ENCODE measurements at regions not wholly inside any gene's neighbourhood (a gene's known extent, or its start where the extent isn't known, plus 50 kb on each side); places are given as distances from the start of the nearest gene placed in this dataset.

GRCh38 chr2:228652366-228652765, 470.9 kb upstream of the SPHKAP start:
- no peak for DNase-seq (ENCODE audit: low spot score)

DNA sequence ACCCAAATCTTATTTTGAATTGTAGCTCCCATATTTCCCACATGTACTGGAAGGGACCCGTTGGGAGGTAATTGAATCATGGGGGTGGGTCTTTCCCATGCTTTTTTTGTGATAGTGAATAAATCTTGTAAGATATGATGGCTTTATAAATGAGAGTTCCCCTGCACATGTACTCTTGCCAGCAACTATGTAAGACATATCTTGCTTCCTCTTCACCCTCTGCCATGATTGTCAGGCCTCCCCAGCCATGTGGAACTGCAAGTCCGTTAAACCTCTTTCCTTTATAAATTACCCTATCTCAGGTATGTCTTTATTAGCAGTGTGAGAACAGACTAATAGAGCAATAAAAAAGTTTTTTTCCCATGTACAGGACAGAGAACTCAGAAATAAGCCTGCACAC, 468.4 kb upstream of the SPHKAP start:
- no peak for DNase-seq (ENCODE audit: low spot score)

- DNase-seq (ENCODE audit: low spot score), result no peak
Measured at GRCh38 chr2:228649447-228649846, 468.0 kb upstream of the SPHKAP start.

DNA sequence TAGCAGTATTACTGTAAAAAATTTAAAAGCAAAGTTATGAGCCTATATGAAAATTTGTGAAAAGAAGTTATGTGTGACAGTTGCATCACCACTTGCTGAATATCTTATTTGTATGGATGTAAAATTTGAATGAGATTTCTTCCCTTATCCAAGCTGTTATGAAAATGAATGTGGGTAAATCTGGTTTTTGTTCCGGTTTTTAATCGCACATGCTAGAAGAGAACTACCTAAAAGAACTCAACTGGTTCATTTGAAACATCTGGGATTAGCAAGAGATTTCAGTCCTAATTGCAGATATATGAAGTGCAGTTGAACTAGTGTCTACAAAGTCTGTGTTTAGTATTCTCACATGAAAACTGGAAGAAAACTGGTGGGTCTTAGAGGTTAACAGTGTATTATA, 467.1 kb upstream of the SPHKAP start:
- DNase-seq (ENCODE audit: low spot score), result no peak

DNA sequence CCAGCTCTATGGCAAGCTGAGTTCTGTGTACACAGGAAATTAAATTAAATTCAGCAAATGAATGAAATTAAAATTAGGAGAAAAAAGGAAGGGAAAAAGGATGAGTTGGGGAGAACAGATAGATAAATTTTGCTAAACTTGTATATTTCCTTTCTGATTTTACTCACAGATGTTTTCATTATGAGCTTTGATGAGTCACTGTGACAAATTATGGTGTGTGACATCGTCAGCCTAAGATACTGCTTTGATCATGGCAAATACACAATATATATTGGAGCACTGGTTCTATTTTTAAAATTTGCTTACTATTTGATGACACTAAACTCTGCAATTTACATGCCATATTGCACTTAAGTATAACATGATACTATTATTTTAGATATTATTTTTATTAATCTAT, 464.6 kb upstream of the SPHKAP start:
- no peak for DNase-seq (ENCODE audit: low spot score)

- DNase-seq (ENCODE audit: low spot score), result no peak
Measured at GRCh38 chr2:228644199-228644598, 462.7 kb upstream of the SPHKAP start.

DNA sequence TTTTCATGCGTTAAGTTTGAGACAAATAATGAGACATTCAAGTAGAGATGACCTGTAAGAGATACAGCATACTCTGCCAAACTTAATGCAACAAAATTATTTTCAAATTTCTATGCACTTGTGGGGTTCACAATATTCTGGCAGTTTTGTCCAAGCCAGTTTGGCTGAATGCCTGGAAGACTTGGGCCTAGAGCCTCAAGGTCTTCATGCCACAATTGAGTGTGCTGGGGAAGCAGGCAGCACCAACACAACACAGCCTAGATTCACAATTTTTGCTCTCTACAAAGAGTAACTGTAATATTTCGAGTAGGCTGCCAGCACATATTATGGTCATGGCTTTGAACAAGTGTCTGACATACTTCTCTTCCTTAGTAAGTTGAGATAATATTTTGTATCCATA, 461.4 kb upstream of the SPHKAP start:
- no peak for DNase-seq (ENCODE audit: low spot score)

DNA sequence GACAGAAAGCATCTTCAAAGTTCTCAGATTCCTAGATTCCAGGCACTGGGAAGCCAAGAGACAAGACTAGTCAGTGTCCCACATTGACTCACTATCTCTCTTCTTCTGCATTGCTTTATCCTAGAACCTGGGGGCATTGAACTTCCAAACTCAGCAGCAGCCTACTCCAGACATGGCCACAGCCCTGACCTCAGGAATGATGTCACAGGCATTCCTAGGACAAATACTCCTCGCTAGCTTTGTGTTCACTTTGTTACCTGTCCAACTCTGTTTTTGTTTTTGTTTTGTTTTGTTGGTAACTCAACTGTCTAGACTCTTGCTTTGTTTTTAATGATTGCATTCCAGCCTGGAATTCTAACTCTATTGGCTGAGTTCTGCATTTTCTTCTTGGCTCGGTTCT, 449.3 kb upstream of the SPHKAP start:
- no peak for DNase-seq (ENCODE audit: low spot score)

- DNase-seq (ENCODE audit: low spot score), result no peak
Measured at GRCh38 chr2:228629251-228629650, 447.8 kb upstream of the SPHKAP start.

GRCh38 chr2:228628682-228629081, 447.2 kb upstream of the SPHKAP start:
- no peak for DNase-seq (ENCODE audit: low spot score)

- DNase-seq (ENCODE audit: low spot score), result no peak
Measured at GRCh38 chr2:228627510-228627909, 446.0 kb upstream of the SPHKAP start.

DNA sequence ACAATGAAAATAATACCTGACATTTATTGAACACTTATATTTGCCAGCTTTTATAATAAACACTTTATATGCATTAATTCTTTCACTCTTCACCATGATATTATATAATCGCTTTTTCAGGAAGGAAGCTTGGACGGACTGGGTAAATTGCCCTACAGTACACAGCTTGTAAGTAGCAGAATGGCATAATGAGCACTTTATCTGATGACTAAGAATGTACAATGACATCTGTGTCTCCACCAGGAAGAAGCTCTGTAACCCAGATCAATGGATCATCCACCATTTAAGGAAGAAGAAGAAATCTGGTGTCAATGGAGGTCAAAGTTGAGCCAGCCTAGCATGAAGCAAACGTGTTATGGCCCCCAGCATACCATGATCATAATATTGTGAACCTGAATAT, 444.0 kb upstream of the SPHKAP start:
- no peak for DNase-seq (ENCODE audit: low spot score)

DNA sequence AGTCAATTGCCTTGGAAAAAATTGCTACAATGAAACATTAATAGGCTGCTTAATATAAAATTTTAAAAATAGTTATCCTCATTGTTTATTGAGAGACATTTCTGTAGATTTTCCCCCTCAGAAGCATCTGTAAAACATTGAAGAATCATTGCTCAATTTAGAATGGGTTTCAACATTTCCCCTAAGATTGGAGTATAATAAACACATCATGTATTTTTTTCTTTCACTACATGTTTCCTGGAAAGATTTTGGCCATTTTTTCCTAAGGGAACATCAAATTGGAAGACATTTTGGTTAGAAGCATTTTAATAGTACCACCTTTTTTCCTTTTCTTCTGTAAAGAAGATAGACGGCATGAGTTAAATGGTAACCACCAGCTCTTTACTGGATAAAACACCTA, 443.2 kb upstream of the SPHKAP start:
- DNase-seq (ENCODE audit: low spot score), result no peak

DNA sequence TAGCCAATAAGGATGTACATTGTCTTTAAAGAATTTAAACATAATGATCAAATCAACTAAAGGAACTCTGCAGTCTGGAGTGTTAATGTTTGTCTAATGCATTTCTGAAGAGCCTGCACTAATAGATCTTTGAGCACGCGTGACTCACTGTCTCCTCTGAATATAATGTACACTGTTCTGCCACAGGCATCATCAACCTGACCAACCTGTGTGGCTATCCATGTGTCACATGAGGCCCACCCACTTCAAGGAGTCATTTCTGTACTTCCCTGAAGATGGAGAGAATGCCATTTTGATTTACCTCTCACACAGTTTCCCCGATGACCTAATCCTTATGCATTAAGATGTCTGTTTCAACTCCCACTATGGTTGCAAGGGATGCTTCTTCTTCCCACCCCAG, 434.0 kb upstream of the SPHKAP start:
- no peak for DNase-seq (ENCODE audit: low spot score)

GRCh38 chr2:228614741-228615140, 433.3 kb upstream of the SPHKAP start:
- DNase-seq (ENCODE audit: low spot score), result no peak

DNA sequence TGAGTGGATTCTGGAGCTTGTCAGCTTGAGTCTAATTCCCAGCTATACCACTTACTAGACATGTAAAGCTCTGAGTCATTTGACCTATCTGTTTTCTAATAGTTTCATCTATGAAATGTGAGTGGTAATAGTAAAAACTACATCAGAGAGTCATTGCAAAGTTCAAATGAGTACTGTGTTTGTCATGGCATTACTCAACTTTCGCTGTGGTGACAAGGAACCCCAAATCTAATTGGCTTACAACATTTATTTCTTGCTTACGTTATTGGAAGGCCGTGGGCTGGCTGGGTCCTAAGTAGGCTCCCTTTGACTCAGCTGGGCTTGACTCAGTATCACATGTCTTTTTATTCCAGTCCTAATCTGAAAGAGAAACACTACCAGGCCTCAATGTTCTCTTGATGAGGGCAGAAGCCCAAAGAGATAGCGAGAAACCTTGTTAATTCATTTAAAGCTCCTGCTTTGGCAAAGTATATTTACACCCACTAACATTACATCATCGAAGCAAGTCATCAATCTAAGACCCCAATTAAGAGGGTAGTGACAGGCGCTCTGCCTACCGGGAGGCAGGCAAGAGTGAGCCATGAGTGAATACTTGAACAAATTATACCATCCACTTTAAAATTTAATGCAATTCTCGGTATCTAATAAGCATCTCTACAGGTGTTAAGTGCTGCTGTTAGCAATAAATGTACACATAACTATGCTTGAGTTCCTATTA, 431.8 kb upstream of the SPHKAP start:
- DNase-seq (ENCODE audit: low spot score), result no peak

DNA sequence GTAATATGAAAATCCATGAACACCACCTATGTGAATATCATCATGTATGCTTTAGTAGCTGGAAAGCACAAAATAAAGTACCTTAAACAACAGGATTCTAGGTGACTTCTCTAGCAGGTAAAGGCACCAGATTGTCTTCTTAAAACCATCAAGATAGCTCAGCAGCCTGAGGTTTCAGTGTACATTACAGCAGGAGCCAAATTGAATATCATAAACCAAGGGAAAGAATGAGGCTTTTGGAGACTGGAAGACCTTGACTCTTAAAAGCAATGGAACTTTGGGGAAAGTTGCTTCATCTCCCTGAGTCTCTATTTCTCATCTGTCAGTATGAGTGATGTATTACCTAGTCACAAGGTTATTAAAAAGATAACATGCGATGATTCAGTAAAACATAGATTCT, 429.7 kb upstream of the SPHKAP start:
- DNase-seq (ENCODE audit: low spot score), result no peak

GRCh38 chr2:228602288-228602687, 420.8 kb upstream of the SPHKAP start:
- DNase-seq (ENCODE audit: low spot score), result no peak

DNA sequence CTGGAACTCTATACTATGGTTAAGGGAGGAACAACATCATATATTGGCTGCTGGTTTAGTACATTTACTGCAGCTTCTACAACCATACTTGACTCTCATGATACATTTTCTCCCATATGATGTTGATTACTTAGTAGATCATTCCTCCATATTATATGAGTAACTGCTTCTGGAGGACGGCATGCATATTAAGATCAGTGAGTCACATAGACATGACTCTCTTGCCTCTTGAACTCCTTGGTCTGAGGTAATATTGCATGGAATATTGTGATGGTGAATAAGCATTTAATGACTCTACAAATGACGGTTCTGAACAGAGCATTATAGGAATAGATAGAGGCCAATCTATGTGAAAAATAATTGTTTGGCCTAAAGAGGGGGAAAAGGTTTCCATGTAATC, 418.8 kb upstream of the SPHKAP start:
- DNase-seq (ENCODE audit: low spot score), result no peak

- no peak for DNase-seq (ENCODE audit: low spot score)
Measured at GRCh38 chr2:228599781-228600180, 418.3 kb upstream of the SPHKAP start.

- DNase-seq (ENCODE audit: low spot score), result no peak
Measured at GRCh38 chr2:228599297-228599696, 417.8 kb upstream of the SPHKAP start.

DNA sequence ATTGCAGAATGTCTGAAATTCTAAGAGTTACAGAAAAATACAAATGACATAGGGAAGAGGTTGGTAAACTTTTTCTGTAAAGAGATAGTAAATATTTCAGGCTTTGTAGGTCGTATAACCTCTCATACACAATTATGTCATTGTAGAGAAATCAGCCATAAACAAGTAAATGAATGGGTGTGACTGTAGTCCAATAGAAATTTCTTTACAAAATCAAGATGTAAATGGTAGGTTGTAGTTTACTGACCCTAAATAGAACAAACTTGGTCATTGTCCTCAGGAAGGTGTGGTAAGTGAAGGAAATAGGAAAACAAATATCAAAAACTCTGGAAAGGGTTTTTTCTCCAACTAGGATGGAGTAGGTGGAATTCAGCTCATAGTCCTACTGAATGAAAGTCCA, 415.5 kb upstream of the SPHKAP start:
- no peak for DNase-seq (ENCODE audit: low spot score)

- DNase-seq (ENCODE audit: low spot score), result no peak
Measured at GRCh38 chr2:228594012-228594411, 412.5 kb upstream of the SPHKAP start.

GRCh38 chr2:228592925-228593324, 411.4 kb upstream of the SPHKAP start:
- no peak for DNase-seq (ENCODE audit: low spot score)

GRCh38 chr2:228590681-228591080, 409.2 kb upstream of the SPHKAP start:
- DNase-seq (ENCODE audit: low spot score), result no peak
